ENCODE measurements at regions not wholly inside any gene's neighbourhood (a gene's known extent, or its start where the extent isn't known, plus 50 kb on each side); places are given as distances from the start of the nearest gene placed in this dataset.
"Not testable (repeated sequence)": the region's sequence is repeated elsewhere in the genome, so short reads cannot be mapped to it uniquely, and the experiment has no call there.

GRCh38 chr17:16864462-16865076, 107.3 kb downstream of the TNFRSF13B start:
- H3K4me3 ChIP-seq (IDR thresholded peaks at IDR 0.05; ENCODE audit: insufficient read depth, low read depth, low read length); H3K79me2 ChIP-seq (ENCODE audit: insufficient read depth, low read depth); H3K27ac ChIP-seq; H3K27me3 ChIP-seq (ENCODE audit: insufficient read depth, low read depth); H2AFZ ChIP-seq (ENCODE audit: low read depth); H4K20me1 ChIP-seq (ENCODE audit: insufficient read depth); H3K4me1 ChIP-seq (ENCODE audit: low read depth, poor library complexity, severe bottlenecking); H3K36me3 ChIP-seq (ENCODE audit: insufficient read depth); H3K4me2 ChIP-seq; H3K9ac ChIP-seq: not testable (repeated sequence)

DNA sequence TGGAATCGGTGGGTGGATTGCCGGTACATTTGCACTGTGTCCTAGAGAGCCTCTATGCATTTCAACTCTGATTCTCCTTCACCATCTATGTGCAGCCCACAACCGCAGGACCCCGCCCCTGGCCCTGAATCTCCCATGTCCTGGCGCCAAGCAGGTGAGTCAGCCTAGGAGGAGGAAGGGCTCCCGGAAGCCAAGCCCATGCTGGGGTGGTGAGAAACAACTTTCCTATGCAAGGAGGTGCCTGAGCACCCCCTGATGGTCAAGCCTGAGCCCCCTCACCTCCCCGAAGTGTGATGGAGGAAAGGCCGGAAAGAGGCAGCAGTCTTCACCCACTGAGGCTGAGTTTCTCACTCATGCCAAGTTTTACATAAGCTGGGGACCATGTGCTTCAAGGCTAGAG, 110.8 kb downstream of the TNFRSF13B start:
- H3K36me3 ChIP-seq (ENCODE audit: insufficient read depth), result not testable (repeated sequence)

DNA sequence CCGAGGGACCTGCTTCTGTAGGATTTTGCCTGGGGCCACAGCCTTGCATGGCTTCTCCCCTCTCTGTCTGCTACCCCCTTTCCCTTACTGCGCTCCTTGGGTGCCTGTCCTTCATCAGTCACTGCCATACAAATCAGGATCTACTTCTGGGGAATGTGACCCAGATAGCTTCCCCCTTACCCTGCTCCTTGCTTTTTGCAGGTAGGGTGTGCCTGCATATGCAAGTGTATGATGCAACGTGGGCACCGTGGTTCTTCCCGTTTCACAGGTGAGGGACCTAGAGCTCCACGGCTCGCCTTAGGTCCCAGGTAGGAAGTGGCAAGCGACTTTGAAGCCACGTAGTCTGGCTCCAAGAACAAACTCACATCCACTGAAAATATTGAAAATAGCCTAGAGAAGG, 111.5 kb downstream of the TNFRSF13B start:
- H3K27me3 ChIP-seq (ENCODE audit: insufficient read depth, low read depth); H3K36me3 ChIP-seq (ENCODE audit: insufficient read depth); H3K9ac ChIP-seq; H2AFZ ChIP-seq (ENCODE audit: low read depth); H3K4me3 ChIP-seq (IDR thresholded peaks at IDR 0.05; ENCODE audit: insufficient read depth, low read depth, low read length); H3K79me2 ChIP-seq (ENCODE audit: insufficient read depth, low read depth); H4K20me1 ChIP-seq (ENCODE audit: insufficient read depth); H3K4me2 ChIP-seq; H3K27ac ChIP-seq; H3K4me1 ChIP-seq (ENCODE audit: low read depth, poor library complexity, severe bottlenecking): not testable (repeated sequence)

More for the DNA sequence above, 110.8 kb downstream of the TNFRSF13B start:
- not testable (repeated sequence) for H3K4me3 ChIP-seq (IDR thresholded peaks at IDR 0.05; ENCODE audit: insufficient read depth, low read depth, low read length); H4K20me1 ChIP-seq (ENCODE audit: insufficient read depth); H3K27ac ChIP-seq; H3K4me2 ChIP-seq; H2AFZ ChIP-seq (ENCODE audit: low read depth); H3K4me1 ChIP-seq (ENCODE audit: low read depth, poor library complexity, severe bottlenecking); H3K27me3 ChIP-seq (ENCODE audit: insufficient read depth, low read depth); H3K9ac ChIP-seq; H3K79me2 ChIP-seq (ENCODE audit: insufficient read depth, low read depth)

- not testable (repeated sequence) for H3K27me3 ChIP-seq (ENCODE audit: insufficient read depth, low read depth); H3K4me3 ChIP-seq (IDR thresholded peaks at IDR 0.05; ENCODE audit: insufficient read depth, low read depth, low read length); H3K36me3 ChIP-seq (ENCODE audit: insufficient read depth); H4K20me1 ChIP-seq (ENCODE audit: insufficient read depth); H2AFZ ChIP-seq (ENCODE audit: low read depth); H3K4me1 ChIP-seq (ENCODE audit: low read depth, poor library complexity, severe bottlenecking); H3K79me2 ChIP-seq (ENCODE audit: insufficient read depth, low read depth); H3K27ac ChIP-seq; H3K4me2 ChIP-seq; H3K9ac ChIP-seq
These were observed 112.4 kb downstream of the TNFRSF13B start for GRCh38 chr17:16859515-16859914.

GRCh38 chr17:16857746-16858145, 114.2 kb downstream of the TNFRSF13B start:
- H4K20me1 ChIP-seq (ENCODE audit: insufficient read depth); H3K79me2 ChIP-seq (ENCODE audit: insufficient read depth, low read depth); H2AFZ ChIP-seq (ENCODE audit: low read depth); H3K9ac ChIP-seq; H3K4me1 ChIP-seq (ENCODE audit: low read depth, poor library complexity, severe bottlenecking); H3K27me3 ChIP-seq (ENCODE audit: insufficient read depth, low read depth); H3K4me3 ChIP-seq (IDR thresholded peaks at IDR 0.05; ENCODE audit: insufficient read depth, low read depth, low read length); H3K4me2 ChIP-seq; H3K27ac ChIP-seq; H3K36me3 ChIP-seq (ENCODE audit: insufficient read depth): not testable (repeated sequence)

GRCh38 chr17:16856846-16857245, 115.1 kb downstream of the TNFRSF13B start:
- H3K79me2 ChIP-seq (ENCODE audit: insufficient read depth, low read depth); H3K27me3 ChIP-seq (ENCODE audit: insufficient read depth, low read depth); H3K4me3 ChIP-seq (IDR thresholded peaks at IDR 0.05; ENCODE audit: insufficient read depth, low read depth, low read length); H3K9ac ChIP-seq; H3K4me1 ChIP-seq (ENCODE audit: low read depth, poor library complexity, severe bottlenecking); H3K27ac ChIP-seq; H2AFZ ChIP-seq (ENCODE audit: low read depth); H3K36me3 ChIP-seq (ENCODE audit: insufficient read depth); H4K20me1 ChIP-seq (ENCODE audit: insufficient read depth); H3K4me2 ChIP-seq: not testable (repeated sequence)

DNA sequence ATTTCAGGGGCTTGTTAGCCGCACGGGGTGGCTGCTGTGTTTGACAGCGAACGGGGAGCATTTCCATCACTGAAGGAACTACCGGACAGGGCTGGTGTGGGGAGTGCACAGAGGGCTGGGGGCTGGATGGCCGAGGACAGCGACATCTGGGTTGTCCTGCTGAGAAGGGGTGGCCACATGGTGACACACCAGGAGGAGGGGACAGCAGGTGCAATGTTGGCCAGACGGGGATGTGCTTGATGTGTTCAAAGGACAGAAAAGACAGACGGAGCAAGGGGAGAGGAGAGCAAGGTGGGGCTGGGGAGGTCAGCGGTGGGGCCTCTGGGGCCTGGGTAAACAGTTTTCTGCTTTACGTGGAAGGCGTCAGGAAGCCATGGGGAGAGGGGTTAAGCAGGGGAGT, 115.7 kb downstream of the TNFRSF13B start:
- H3K9ac ChIP-seq; H4K20me1 ChIP-seq (ENCODE audit: insufficient read depth); H3K27me3 ChIP-seq (ENCODE audit: insufficient read depth, low read depth); H3K4me1 ChIP-seq (ENCODE audit: low read depth, poor library complexity, severe bottlenecking); H3K36me3 ChIP-seq (ENCODE audit: insufficient read depth); H3K27ac ChIP-seq; H3K4me2 ChIP-seq; H2AFZ ChIP-seq (ENCODE audit: low read depth); H3K79me2 ChIP-seq (ENCODE audit: insufficient read depth, low read depth); H3K4me3 ChIP-seq (IDR thresholded peaks at IDR 0.05; ENCODE audit: insufficient read depth, low read depth, low read length): not testable (repeated sequence)

DNA sequence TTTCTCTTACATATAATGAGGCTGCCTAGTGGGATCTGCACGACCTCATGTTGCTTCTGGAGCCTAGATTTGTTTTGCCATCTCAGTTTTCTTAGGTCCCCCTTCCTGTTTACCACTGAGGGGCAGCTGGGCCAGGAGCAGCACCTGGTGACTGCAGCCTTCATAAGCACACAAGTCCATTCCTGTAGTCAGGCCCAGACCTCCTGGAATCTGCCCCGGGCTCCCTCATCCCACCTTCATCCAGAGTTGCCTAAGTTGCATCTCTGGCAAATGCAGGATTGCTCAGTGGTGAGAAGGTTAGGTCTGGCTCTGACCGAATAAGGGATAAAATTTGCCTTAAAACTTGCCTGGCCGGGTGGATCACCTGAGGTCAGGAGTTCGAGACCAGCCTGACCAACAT, 117.3 kb downstream of the TNFRSF13B start:
- not testable (repeated sequence) for H3K27ac ChIP-seq; H3K4me3 ChIP-seq (IDR thresholded peaks at IDR 0.05; ENCODE audit: insufficient read depth, low read depth, low read length); H3K4me2 ChIP-seq

More for the DNA sequence above, 117.3 kb downstream of the TNFRSF13B start:
- H3K4me1 ChIP-seq (ENCODE audit: low read depth, poor library complexity, severe bottlenecking); H3K36me3 ChIP-seq (ENCODE audit: insufficient read depth); H3K9ac ChIP-seq; H3K79me2 ChIP-seq (ENCODE audit: insufficient read depth, low read depth); H2AFZ ChIP-seq (ENCODE audit: low read depth); H3K27me3 ChIP-seq (ENCODE audit: insufficient read depth, low read depth); H4K20me1 ChIP-seq (ENCODE audit: insufficient read depth): not testable (repeated sequence)

Data from KMS-11 (cell line).